GM12878 (cell line): ENCODE measurements at regions not wholly inside any gene's neighbourhood (a gene's known extent, or its start where the extent isn't known, plus 50 kb on each side); places are given as distances from the start of the nearest gene placed in this dataset.
A peak's percentile ranks its signal among the peaks of the same experiment; 100 is the strongest.

Source experiments
- ATAC-seq: fragments of 200-7000 bp; cut with Tn5 transposase; 3 replicates; pipeline ENCODE4 v1.9.1; 2020; ENCODE audit warnings: mild to moderate bottlenecking, moderate library complexity
- BruUV-seq: library from RNA; stranded (reverse); fragments of 400-500 nt; replicated peaks from 2 replicates; lab custom pipeline; 2021; lab: Mats Ljungman, UMichigan
- CTCF ChIA-PET: fragments of 300-600 bp; sonication (Branson Sonifier 250); formaldehyde crosslinking; extraction: SDS; loops from one replicate; lab custom pipeline; 2021; ENCODE audit warnings: inconsistent platforms; lab: Yijun Ruan, JAX
- POLR2A ChIA-PET: fragments of 350-600 bp; formaldehyde crosslinking; extraction: SDS; loops from one replicate; lab custom pipeline; 2021; ENCODE audit warnings: inconsistent platforms; lab: Charles Lee
- RAD21 ChIA-PET: fragments of 300-600 bp; sonication (Branson Sonifier 250); formaldehyde crosslinking; loops from one replicate; lab custom pipeline; 2023; ENCODE audit warnings: antibody characterized with exemption; ENCODE audit not compliant: unreplicated experiment; lab: Charles Lee
- SMC1A ChIA-PET: fragments of 300-600 bp; sonication (Branson Sonifier 250); formaldehyde crosslinking; loops from one replicate; lab custom pipeline; 2023; ENCODE audit not compliant: unreplicated experiment, uncharacterized antibody; lab: Charles Lee
- DNase-seq: peaks from one replicate; pipeline ENCODE4 v3.0.0-alpha.2; 2011; ENCODE audit warnings: low read depth, low spot score
- FAIRE-seq: peaks from 3 replicates; lab custom pipeline; 2011; peaks lifted over from hg19 to GRCh38; lab: Jason Lieb, UNC
- H2AFZ ChIP-seq: 2 replicates; pipeline ENCODE4 v1.6.0; 2011; ENCODE audit warnings: low read depth, low read length, control low read depth; ENCODE audit not compliant: control insufficient read depth
- H3K27ac ChIP-seq: 2 replicates; pipeline ENCODE4 v1.5.1; 2011; ENCODE audit warnings: control low read depth; ENCODE audit not compliant: control insufficient read depth, insufficient read depth
- H3K27me3 ChIP-seq, 2 experiments: replicated peaks in 1 of 2; 2 replicates each; pipeline versions ENCODE4 v1.6.0 to v1.6.1; 2011; ENCODE audit warnings: low read length in 1 of 2; ENCODE audit not compliant: control insufficient read depth in 2 of 2, insufficient read depth in 2 of 2
- H3K36me3 ChIP-seq, 2 experiments: 2 replicates each; pipeline ENCODE4 v1.5.1; 2011; ENCODE audit warnings: low read length in 1 of 2; ENCODE audit not compliant: control insufficient read depth in 2 of 2, insufficient read depth in 2 of 2
- H3K4me1 ChIP-seq: 2 replicates; pipeline ENCODE4 v1.6.1; 2011; ENCODE audit warnings: mild to moderate bottlenecking, low read length, moderate library complexity, mixed read lengths; ENCODE audit not compliant: control insufficient read depth, insufficient read depth
- H3K4me2 ChIP-seq: 2 replicates; pipeline ENCODE4 v1.6.0; 2011; ENCODE audit warnings: control low read depth; ENCODE audit not compliant: control insufficient read depth, insufficient read depth
- H3K4me3 ChIP-seq: fragments of 200-600 bp; sonication (generic); 2 replicates; pipeline ENCODE4 v1.5.1; 2016
- H3K79me2 ChIP-seq: 2 replicates; pipeline ENCODE4 v1.6.0; 2011; ENCODE audit warnings: low read length; ENCODE audit not compliant: control insufficient read depth, insufficient read depth
- H3K9ac ChIP-seq: 2 replicates; pipeline ENCODE4 v1.8.0; 2011; ENCODE audit warnings: low read length, control low read depth, mixed read lengths; ENCODE audit not compliant: control insufficient read depth, insufficient read depth
- H3K9me3 ChIP-seq: replicated peaks from 3 replicates; pipeline ENCODE4 v1.5.1; 2011; ENCODE audit warnings: mild to moderate bottlenecking, low read length; ENCODE audit not compliant: control insufficient read depth, insufficient read depth
- H4K20me1 ChIP-seq: 2 replicates; pipeline ENCODE4 v1.6.0; 2011; ENCODE audit not compliant: control insufficient read depth, insufficient read depth
- ATF7 ChIP-seq: fragments of 450-650 bp; IDR thresholded peaks from 2 replicates; pipeline ENCODE4 v1.6.1; 2016; ENCODE audit warnings: low read depth, mild to moderate bottlenecking
- BHLHE40 ChIP-seq, 2 experiments: fragments of 450-650 bp in 1 of 2; IDR thresholded peaks; 2 replicates each; pipeline ENCODE4 v1.6.1; 2011 to 2017; ENCODE audit warnings: low read depth in 2 of 2, borderline replicate concordance in 1 of 2, improper control_type of control experiment in 1 of 2, low read length in 1 of 2, mild to moderate bottlenecking in 1 of 2
- CTCF ChIP-seq, 3 experiments: IDR thresholded peaks in 2 of 3; conservative IDR thresholded peaks in 1 of 3; 2 replicates each; pipeline ENCODE4 v1.5.1; 2011; ENCODE audit warnings: low read depth in 3 of 3, low read length in 3 of 3, mild to moderate bottlenecking in 3 of 3, control low read depth in 2 of 3, moderate library complexity in 2 of 3, inconsistent platforms in 1 of 3, mixed read lengths in 1 of 3; ENCODE audit not compliant: control insufficient read depth in 2 of 3, insufficient read depth in 1 of 3; ENCODE audit errors: extremely low read depth in 1 of 3
- KLF5 ChIP-seq: fragments of 450-650 bp; IDR thresholded peaks from 2 replicates; pipeline ENCODE4 v1.6.1; 2014; ENCODE audit warnings: mild to moderate bottlenecking; ENCODE audit not compliant: partially characterized antibody
- MEF2B ChIP-seq: fragments of 450-650 bp; IDR thresholded peaks from 2 replicates; pipeline ENCODE4 v1.6.1; 2018; ENCODE audit warnings: mild to moderate bottlenecking, moderate library complexity; ENCODE audit not compliant: partially characterized antibody, poor library complexity, severe bottlenecking
- MTA2 ChIP-seq: fragments of 450-650 bp; IDR thresholded peaks from 2 replicates; pipeline ENCODE4 v1.6.1; 2016; ENCODE audit warnings: low read depth, mild to moderate bottlenecking, moderate library complexity
- POLR2AphosphoS5 ChIP-seq: IDR thresholded peaks from 2 replicates; pipeline ENCODE4 v1.6.1; 2011; ENCODE audit warnings: mild to moderate bottlenecking, low read length, inconsistent platforms
- RAD21 ChIP-seq: IDR thresholded peaks from 2 replicates; pipeline ENCODE4 v1.6.1; 2011; ENCODE audit warnings: mild to moderate bottlenecking, low read depth, low read length, moderate library complexity; ENCODE audit not compliant: insufficient read depth
- SMC3 ChIP-seq: IDR thresholded peaks from 2 replicates; pipeline ENCODE4 v1.6.1; 2011; ENCODE audit warnings: low read length, improper control_type of control experiment, borderline replicate concordance
- TAF1 ChIP-seq: IDR thresholded peaks from 2 replicates; pipeline ENCODE4 v1.6.1; 2011; ENCODE audit warnings: mild to moderate bottlenecking, low read depth, low read length, borderline replicate concordance
- WGBS: methylation state at CpG from one replicate; pipeline ENCODE4 v1.1.6; 2016; ENCODE audit warnings: low lambda C conversion rate; ENCODE audit not compliant: insufficient replicate concordance, insufficient coverage; ENCODE audit errors: missing lambda C conversion rate; 5-methylcytosine and 5-hydroxymethylcytosine counted together
- in situ Hi-C: fragments of 300-500 bp; cut with MboI; formaldehyde crosslinking; loops from 9 replicates; pipeline ENCODE4 v1.14.3; 2018; ENCODE audit warnings: mixed read lengths
- intact Hi-C: fragments of 100-400 bp; cut with micrococcal nuclease; formaldehyde crosslinking; loops from one replicate; pipeline ENCODE4 v1.14.2; 2022; ENCODE audit not compliant: unreplicated experiment

- no peaks in the 10 kb centered on the region for H4K20me1 ChIP-seq
- H3K9me3 ChIP-seq = no peaks in the 10 kb centered on the region
- H3K27me3 ChIP-seq = no peaks in the 10 kb centered on the region
- ChIA-PET POLR2A (no interaction called here), CTCF (no interaction called here), RAD21 (no interaction called here), SMC1A (no interaction called here)
- 29% methylated on average over 2 of the region's 2 CpGs for WGBS
- ATAC-seq (peak; percentile 67), DNase-seq (no peak), FAIRE-seq (no peak)
- no peak overlapping the region for H3K9ac ChIP-seq
- intact Hi-C loops = loop anchor here (1.0 kb wide), 1 partner anchor 1050 kb away; no protein-coding TSS in a partner anchor
- H3K79me2 ChIP-seq = no peaks in the 10 kb centered on the region
- H3K27ac ChIP-seq = no peak overlapping the region
- H2AFZ ChIP-seq = no peak overlapping the region
- BruUV-seq = no TSS peak
- no peak overlapping the region for H3K4me2 ChIP-seq
- no peaks in the 10 kb centered on the region for H3K36me3 ChIP-seq
- TF ChIP-seq SMC3 (peak; percentile 9; the same call in 1 of the 2 replicates), BHLHE40 (IDR thresholded peaks at IDR 0.05; ENCODE audit: borderline replicate concordance in 1 of 2, low read depth in 2 of 2, low read length in 1 of 2) (no peak), RAD21 (peak; percentile 25; the same call in 1 of the 2 replicates), ATF7 (no peak), POLR2AphosphoS5 (no peak), MEF2B (no peak), CTCF (IDR thresholded peaks at IDR 0.05 in 2 of 3, conservative IDR thresholded peaks at IDR 0.05 in 1 of 3; ENCODE audit: control insufficient read depth in 2 of 3, extremely low read depth in 1 of 3, insufficient read depth in 1 of 3, low read depth in 3 of 3, low read length in 3 of 3) (peak in 2 of 3 experiments; percentile 12 to 35; a peak in 1 of 6 replicates), TAF1 (no peak), KLF5 (no peak), MTA2 (no peak)
- no peaks in the 10 kb centered on the region for H3K4me1 ChIP-seq
- in situ Hi-C loops = no loop called here
- H3K4me3 ChIP-seq = no peak overlapping the region
Observed at GRCh38 chr4:92163348-92163747, 140.4 kb upstream of the GRID2 start.
